HG03342 (cell line): ENCODE measurements at regions not wholly inside any gene's neighbourhood (a gene's known extent, or its start where the extent isn't known, plus 50 kb on each side); places are given as distances from the start of the nearest gene placed in this dataset.

Source experiments
- ATAC-seq: cut with Tn5 transposase; IDR thresholded peaks from one replicate; pipeline ENCODE4 v1.9.1; 2021; ENCODE audit warnings: mild to moderate bottlenecking, moderate library complexity; ENCODE audit not compliant: unreplicated experiment

DNA sequence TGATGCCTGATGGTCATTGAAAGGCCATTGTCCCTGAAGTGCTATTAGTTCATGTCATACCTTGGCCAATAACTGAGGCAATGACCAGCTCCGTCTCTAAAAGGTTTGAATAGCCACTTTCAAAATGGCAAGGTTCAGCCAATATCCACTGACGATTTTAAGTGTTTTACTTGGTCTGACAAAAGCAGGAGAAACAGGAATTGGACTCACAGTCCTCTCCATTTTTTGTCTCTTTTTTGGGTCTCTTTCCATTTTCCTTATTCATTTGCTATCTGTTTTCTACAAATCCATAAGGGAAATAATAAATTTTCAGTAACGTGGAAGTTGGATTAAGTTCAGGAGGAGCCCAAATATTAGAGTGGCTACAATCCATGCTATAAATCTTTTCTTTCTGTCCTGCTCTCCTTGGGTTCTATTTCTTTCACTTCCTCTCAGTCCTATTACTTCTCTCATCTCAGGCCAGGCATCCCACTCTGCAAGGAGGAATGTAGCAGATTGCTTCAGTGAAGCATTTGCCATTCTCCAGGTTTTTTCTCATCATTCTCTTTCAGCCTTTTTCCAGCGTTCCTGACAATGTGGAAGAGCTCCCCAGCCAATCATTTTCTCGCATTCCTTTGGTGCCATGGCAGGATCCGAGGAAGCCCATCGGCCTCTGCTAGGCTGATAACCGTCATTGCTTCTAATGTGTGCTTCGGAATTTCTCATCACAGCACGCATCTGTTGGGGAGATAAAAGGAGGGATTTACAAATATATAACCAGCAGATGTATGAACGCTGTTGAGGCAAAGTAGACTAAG is 414.5 kb downstream of the ADGRL2 start:
- ATAC-seq = no peak

DNA sequence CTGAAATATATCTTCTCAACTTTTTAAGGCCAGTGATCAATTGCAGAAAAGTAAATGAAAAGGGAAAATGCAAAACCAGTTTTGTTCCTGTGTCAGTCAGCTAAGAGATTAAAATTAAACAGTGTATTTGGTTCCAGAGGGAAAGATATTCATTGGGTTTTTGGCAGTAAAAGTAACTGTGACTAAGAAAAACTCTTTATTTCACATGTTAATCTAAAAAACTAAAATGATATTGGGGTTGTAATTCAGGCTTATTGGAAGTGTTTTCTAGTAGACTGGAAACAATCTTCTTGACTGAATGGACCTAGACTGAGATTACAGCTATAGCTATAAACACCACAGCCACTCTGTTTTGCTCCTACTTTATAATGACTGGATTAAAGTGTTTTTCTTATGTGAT is 413.9 kb downstream of the ADGRL2 start:
- ATAC-seq = no peak

DNA sequence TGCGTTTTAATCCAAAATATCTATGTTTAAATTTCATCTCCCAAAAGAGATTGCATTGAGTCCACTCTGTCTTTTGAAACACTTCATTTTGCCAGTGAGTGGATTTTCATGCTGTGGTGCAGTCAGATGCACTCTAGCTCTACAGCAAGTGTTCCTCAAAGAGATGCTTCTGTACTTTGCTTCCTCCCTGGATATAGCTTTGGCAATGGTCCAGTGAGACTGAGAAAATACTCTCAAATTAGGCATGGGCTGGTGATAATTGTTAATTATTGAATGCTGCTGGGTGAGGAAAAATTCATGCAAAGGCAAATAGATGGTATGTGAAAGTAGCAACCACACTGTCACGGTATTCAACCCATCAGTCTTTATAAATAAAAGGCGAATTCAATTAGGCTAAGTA is 396.9 kb downstream of the ADGRL2 start:
- ATAC-seq = no peak

DNA sequence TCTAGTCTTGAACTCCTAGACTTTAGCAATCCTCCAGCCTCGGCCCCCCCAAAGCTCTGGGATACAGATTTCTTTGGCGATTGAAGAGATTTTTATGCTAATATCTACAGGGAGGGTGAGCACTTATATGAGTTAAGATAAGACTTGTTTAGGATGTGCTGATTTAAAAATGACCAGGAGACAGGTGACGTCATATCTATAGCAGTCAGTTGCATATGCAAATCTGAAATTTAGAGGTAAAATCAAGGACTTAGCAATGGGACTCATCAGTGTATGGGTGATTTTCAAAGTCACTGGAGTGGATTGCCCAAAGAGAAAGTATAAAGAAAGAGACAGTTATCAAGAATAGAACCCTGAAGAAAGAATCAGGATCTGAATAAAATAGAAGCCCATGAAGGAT is 394.5 kb downstream of the ADGRL2 start:
- ATAC-seq = no peak

DNA sequence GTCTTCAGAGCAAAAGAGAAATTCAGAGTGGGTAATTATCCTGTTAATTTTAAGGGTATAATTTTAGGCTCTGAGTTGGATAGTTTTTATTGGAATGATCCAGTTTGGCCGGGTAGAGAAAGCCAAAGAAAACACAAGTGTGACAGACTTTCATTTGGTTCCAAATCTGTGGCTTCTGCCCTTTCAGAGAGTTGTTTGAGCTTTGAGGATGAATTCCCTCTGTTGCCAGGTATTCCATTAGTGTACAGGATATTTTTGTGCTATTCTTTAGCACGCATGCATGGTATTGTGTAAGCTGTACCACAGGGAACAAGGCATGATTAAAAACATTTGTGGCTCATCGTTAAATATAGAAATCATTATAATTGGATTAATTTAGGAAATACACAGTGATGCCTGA is 384.4 kb downstream of the ADGRL2 start:
- no peak for ATAC-seq

DNA sequence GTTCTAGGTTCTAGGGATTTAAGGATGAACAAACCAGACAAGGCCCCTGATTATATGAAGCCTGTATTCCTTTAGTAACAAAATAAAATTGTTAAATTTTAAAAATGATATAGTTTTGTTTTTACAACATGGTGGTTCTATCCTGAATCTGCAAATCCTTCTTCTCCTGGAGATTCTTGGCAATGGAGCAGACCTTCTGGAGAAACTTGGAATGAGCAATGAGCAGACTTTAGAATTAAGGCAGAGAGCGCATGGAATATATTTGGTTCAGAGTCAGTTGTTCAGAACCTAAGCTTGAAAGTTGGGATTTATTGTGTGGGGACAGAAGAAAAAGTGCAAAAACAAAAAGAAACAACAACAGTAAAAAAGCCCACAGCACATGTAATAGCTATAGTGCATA is 381.1 kb downstream of the ADGRL2 start:
- ATAC-seq = no peak

DNA sequence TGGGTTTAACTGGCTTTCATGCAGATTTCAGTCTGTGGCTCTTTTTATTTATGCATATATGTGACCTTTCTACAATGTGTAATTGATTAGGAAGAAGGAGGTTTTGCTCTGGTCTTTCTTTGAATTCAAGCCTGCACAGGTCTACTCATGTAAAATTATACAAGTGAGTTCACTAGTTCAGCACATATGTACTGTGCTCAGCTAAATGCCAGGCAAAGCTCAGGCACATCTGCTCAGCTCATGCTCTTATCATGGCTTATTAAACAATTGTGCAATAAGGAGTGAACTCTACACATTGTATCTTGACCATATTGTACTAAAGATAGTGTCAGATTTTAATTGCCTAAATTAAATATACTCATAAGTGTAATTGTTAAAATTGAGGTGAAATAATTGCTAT is 378.4 kb downstream of the ADGRL2 start:
- no peak for ATAC-seq

DNA sequence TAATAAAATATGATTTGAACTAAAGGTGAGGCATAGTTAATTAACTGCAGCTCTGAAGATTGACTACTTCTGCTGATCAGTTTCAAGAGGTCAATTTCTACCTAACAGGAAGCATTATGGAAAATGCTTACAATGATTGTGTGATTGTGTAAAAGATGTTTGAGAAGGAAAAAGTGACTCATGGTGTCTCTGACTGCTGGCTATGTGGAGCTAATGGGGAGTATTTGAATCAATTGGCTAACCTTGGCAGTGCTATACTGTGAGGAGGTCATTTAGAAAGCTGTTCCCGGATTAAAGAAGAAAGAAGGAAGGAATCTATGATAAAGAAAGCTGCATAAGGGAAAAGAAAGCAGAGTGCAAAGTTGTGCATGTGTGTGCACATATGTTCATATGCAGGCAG is 376.5 kb downstream of the ADGRL2 start:
- no peak for ATAC-seq

DNA sequence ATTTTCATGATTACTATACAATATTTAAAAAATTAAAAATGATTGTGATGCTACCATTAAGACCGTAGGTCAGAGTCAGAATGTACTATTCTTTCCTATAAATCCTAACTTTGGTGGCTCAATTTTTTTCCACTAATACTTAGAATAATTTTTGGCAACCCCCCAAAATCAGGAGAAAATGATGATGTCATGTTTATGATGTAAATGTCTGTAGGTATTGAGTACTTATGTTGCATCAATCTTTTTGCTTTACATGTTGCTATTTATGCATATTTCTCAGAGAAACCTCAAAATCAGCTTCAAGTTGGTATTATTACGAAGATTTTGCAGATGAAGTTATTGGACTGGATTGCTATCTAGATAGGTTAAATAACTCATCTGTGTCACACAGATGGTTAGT is 371.2 kb downstream of the ADGRL2 start:
- no peak for ATAC-seq

DNA sequence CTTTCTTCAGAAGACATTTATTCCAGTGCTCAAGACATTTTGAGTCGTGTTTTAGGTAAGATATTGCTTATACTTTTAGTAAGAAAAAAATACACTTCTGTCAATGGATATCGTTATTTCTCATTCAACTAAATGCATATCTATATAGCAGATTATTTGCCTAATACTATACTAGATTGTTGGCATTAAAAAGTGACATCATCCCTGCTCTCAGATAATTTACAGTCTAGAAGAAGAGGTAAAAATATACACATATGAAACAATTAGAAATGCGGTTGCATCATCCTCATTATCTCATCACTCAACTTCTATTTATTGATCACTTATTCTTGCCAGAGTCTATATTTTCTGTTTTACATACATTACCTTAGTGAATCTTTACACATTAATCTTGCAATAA is 367.7 kb downstream of the ADGRL2 start:
- ATAC-seq = no peak

DNA sequence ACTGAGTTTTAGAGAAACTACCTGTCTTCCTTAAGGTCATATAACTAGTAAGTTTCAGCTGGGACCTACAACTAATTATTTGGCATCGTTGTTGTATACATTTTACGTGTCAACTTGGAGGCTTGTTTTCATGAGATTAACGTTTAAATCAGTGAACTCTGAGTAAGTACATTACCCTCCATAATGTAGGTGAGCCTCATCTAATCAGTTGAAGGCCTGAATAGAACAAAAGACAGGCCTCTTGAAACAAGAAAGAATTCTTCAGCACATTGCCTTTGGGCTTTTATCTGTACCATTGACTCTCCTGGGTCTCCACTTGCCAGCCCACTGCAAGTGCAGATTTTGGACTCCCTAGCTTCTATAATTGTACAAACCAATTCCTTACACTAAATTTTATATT is 364.6 kb downstream of the ADGRL2 start:
- ATAC-seq = no peak

DNA sequence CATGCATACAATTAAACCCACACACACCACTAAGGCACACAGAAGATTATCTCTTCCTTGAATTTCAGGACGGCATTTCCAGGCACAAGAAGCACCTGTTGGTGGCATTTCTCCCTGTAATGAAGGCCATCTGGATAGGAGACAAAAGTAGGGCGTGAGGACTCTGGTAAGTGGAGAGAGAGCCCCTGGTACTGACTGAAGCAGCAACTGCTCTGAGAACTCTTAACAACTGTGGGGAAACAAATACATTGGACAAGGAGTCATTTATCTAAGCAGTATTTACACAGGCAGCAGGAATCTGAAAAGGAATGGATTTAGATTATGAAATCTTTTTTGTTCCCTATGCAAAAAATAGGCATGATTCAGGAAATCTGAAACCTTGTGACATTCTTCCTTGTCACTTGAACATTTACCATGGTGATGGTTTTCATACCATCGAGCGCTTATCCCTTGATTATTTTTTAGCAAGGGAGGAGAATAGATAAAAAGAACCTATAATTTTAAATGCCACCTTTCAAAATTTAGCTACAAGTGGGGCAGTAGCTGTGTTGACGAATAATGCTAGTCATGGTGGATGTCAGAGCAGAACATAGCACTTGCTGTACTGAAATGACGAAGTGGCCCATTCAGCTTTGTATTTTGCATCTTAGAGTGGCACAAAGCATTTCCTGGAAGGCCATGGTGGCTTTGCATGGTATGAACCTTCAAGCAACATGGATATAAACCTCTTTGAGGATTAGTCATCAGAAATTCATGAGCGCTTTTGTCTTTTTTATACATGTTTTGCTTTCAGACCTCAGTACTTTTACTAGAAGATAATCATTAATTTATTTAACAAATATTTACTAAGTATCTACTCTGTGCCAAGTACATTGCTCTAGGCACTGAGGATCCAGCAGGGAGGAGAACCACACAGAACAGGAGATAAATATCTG is 362.0 kb downstream of the ADGRL2 start:
- no peak for ATAC-seq

DNA sequence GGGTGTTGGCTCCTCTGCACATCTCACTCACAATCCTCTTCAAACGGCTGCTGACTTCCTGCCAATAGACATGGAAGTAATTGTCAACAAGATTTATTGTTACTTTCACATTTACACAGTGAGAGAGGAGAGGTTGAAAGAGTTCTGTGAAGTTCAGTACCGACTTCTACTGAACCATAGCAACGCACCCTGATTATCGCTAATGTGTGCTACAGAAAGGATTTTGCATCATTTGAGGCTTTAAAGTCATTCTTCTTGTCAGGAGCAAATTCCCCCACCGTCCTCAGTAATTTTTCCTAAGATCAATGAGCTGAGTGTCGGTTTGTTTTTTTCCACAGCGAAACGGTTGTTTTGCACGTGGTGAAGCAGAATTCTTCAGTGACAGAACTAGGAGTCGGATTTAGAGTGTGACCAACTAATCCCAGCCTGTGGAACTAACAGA is 361.0 kb downstream of the ADGRL2 start:
- no peak for ATAC-seq

DNA sequence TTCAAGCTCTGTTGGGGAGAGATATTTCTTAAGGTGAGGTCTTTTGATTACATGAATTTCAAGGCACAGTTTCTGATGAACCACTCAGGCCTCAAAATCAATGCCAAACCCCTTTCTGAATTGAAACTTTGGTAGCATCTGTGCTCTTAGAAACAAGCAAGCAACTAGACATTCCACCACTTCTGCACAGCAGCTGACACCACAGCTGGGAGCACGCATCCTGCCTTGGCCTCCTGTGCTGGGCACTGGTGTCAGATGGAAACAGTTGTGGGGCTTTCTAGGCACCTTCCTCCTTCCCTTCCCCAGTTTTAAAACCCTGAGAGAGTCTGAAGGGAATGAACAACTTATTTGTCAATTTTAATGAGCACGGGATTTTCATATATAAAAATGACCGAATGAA is 360.2 kb downstream of the ADGRL2 start:
- no peak for ATAC-seq

DNA sequence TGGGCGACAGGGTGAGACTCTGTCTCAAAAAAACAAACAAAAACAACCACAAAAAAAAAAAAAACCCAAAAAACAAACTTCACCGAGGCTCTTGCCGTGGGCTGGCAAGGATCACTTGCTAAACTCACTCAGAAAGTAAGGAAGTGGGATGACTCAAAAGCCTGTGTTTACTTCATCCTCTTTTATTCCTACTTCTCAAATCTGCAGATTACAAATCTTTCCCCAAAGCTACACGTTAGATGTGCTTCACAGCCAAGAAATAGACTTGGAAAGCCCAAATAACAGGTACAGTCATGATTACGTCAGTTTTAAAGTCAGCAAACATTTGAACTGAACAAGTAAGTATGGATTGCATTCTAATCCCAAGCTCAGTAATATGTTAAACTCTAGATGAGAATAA is 359.3 kb downstream of the ADGRL2 start:
- ATAC-seq = no peak

DNA sequence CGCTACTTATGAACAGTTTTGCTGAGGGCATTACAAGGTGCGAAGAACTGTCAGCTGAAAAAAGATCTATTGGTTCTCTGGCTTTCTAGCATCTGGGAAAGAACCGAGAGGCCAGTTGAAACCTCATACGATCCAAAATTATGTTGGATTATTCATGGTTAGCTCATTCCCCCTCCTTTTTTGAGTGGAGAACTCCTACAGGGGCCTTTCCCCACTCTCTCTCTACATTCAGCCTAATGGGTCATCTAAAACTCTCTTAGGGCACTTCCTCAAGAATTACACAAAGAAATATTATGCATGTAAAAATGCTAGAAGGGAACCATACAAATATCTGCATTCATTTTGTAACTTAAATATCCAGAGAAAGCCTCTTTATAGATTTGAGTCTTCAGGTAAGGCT is 358.2 kb downstream of the ADGRL2 start:
- no peak for ATAC-seq

DNA sequence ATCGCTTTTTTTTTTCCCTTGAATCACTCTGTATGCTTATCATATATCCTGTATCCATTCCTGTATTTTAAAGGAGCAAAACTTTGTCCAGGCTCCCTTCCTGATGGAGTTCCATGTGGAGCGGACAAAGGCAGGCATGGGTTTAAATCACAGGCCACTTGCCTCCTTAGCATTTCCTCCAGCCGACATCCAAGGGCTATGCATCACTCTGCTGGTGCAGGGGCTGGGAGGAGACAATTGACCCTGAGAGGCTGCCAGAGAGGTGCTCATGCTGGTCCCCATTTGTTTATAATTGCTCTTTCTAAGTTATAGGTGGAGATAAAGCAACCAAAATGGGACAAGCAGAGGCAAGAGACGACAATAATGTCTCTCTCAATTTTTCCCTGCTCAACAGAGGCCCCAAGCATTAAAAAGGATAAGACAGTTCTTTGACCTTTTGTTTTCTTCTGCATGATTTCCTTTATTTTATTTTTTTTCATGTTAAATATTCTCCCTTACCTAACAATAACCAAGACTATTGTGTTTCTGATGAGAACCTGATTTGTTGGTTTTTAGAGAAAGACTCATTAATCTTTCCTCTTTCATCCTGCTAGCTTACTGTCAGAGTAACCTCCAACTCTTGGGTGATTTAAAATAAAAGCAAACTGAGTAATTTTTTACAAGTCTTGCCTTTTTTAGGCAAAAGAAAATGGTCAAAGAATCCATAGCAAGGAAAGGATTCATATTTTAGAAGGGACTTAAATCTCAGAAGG is 353.7 kb downstream of the ADGRL2 start:
- no peak for ATAC-seq

DNA sequence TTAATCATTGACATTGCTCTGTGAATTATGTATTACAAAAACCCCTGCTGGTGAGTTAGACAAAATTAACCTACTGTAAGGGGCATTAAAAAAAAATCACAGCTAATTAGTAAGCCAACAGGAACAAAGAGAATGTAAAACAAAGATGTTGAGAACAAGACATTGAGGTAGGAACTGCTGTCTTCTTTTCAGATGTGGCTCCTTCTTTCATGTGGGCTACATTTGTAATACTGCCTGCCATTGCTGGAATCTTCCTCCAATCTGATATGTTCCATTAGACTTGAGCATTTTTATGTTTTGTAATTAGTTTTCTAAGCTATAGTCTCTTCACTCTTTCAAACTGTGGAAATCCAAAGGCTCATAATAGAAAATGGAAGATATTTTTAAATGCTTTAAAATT is 353.0 kb downstream of the ADGRL2 start:
- no peak for ATAC-seq

DNA sequence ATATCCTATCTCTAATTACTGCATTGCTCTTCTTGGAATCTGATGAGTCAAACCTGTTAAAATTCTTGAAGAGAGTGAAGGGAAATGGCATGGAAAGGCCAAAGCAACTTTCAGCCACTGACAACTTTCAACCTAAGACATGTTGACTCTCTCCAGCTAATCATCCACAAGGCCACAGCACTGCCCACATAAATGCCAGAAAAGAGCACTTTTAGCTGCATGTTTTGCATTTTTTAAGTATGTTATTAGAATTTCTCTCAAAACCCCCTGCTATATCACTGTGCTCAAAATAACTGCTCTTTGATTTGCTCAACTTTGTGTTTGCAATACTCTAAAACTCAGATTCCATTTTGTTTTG is 352.5 kb downstream of the ADGRL2 start:
- ATAC-seq = peak; percentile 36

DNA sequence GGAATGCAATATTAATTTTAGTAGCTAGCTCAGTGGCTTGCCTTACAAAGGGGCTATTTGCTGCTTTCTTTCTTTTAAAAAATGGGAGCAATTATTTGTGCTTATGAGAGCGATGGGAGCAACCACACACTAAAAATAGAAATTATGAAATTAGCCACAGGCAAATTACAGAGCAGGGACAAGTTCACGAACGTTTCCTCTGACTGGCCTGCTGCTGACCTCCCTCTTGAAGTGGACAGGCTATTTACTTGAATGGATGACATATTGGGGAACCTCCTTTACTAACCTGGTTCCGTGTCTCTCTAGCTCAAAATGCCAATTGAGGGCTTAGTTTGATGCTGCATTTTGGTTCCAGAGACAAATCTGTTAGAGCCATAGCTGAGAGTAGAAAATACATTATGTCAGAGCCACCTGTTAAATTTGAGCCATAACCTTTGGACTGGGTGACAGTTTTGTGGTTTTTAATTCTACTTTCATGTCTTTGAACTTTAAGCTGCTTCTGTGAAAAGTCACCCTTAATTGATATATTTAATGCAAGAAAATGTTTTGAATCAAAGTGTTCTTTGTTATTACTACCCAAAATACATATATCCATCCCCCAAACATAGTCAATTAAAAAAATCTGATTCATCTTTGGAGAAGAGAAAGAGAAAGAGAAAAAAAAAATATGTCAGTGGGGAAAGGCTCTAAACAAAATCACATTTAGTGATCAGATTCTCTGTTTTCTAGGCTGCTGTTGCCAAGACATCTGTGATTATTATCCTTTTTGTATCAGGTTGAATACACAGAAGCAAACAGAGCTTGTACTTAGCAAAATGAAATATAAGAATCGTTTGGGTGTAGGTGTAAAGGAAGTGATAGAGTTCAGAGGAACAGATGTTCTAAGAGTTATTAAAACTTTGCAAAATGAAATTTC is 351.9 kb downstream of the ADGRL2 start:
- ATAC-seq = peak; percentile 57
